ENCODE measurements at regions not wholly inside any gene's neighbourhood (a gene's known extent, or its start where the extent isn't known, plus 50 kb on each side); places are given as distances from the start of the nearest gene placed in this dataset.

GRCh38 chr18:24797981-24798380 is 337.5 kb downstream of the HRH4 start:
- no peak for DNase-seq

- no peak for DNase-seq
Measured at GRCh38 chr18:24799176-24799575, 338.7 kb downstream of the HRH4 start.

GRCh38 chr18:24799720-24800119 is 339.3 kb downstream of the HRH4 start:
- DNase-seq = no peak

- DNase-seq = no peak
Measured at GRCh38 chr18:24801001-24801400, 340.6 kb downstream of the HRH4 start.

- no peak for DNase-seq
Measured at GRCh38 chr18:24802456-24802855, 342.0 kb downstream of the HRH4 start.

GRCh38 chr18:24805156-24805555 is 344.7 kb downstream of the HRH4 start:
- no peak for DNase-seq

GRCh38 chr18:24809173-24809950 is 348.9 kb downstream of the HRH4 start:
- no peak for DNase-seq

GRCh38 chr18:24810561-24811305 is 350.3 kb downstream of the HRH4 start:
- no peak for DNase-seq

- no peak for DNase-seq
Measured at GRCh38 chr18:24811950-24812681, 351.7 kb downstream of the HRH4 start.

- DNase-seq = no peak
Measured at GRCh38 chr18:24814521-24814920, 354.1 kb downstream of the HRH4 start.

- DNase-seq = no peak
Measured at GRCh38 chr18:24817150-24817549, 356.7 kb downstream of the HRH4 start.

GRCh38 chr18:24817587-24818371 is 357.3 kb downstream of the HRH4 start:
- DNase-seq = no peak

- DNase-seq = no peak
Measured at GRCh38 chr18:24818441-24818840, 358.0 kb downstream of the HRH4 start.

- no peak for DNase-seq
Measured at GRCh38 chr18:24819141-24819890, 358.9 kb downstream of the HRH4 start.

GRCh38 chr18:24825397-24825796 is 365.0 kb downstream of the HRH4 start:
- no peak for DNase-seq

GRCh38 chr18:24826605-24827004 is 366.2 kb downstream of the HRH4 start:
- DNase-seq = no peak

GRCh38 chr18:24827501-24827900 is 367.1 kb downstream of the HRH4 start:
- no peak for DNase-seq

- no peak for DNase-seq
Measured at GRCh38 chr18:24831081-24831480, 370.6 kb downstream of the HRH4 start.

- DNase-seq = no peak
Measured at GRCh38 chr18:24831871-24832665, 371.6 kb downstream of the HRH4 start.

- no peak for DNase-seq
Measured at GRCh38 chr18:24835751-24836150, 375.3 kb downstream of the HRH4 start.

- no peak for DNase-seq
Measured at GRCh38 chr18:24837066-24837465, 376.6 kb downstream of the HRH4 start.

Measured in suppressor macrophage treated with lipopolysaccharide for 4 hours (primary cell).